ENCODE measurements at regions not wholly inside any gene's neighbourhood (a gene's known extent, or its start where the extent isn't known, plus 50 kb on each side); places are given as distances from the start of the nearest gene placed in this dataset.

DNA sequence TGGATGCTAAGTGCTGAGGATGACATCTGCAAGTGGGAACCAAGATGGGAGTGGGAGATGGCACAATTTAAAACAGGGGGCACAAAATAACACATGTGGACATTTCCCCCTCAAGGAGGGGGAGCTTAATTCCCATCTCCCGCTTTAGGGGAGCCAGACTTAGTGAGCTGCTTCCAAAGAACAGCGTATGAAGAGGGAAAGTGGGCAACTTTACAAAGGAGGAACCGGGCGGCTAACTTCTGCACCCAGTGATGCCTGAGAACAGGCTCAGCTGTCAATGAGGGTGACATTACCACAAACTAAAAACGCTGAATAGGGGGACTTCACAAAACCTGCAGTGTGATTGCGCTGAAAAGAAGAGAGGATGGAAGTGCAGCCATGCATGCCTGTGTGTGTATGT, 95.5 kb upstream of the NXT1 start:
- no peak overlapping the region for H3K27ac ChIP-seq
- no peaks in the 10 kb centered on the region for H3K4me1 ChIP-seq (replicated peaks)
- H3K27me3 ChIP-seq (replicated peaks; ENCODE audit: insufficient read depth): peaks cover 2% of the 10 kb centered on the region
- TF ChIP-seq POLR2A (IDR thresholded peaks at IDR 0.05): no peak
- TF ChIP-seq POLR2AphosphoS5 (IDR thresholded peaks at IDR 0.05): no peak
- TF ChIP-seq, protein P1, sequence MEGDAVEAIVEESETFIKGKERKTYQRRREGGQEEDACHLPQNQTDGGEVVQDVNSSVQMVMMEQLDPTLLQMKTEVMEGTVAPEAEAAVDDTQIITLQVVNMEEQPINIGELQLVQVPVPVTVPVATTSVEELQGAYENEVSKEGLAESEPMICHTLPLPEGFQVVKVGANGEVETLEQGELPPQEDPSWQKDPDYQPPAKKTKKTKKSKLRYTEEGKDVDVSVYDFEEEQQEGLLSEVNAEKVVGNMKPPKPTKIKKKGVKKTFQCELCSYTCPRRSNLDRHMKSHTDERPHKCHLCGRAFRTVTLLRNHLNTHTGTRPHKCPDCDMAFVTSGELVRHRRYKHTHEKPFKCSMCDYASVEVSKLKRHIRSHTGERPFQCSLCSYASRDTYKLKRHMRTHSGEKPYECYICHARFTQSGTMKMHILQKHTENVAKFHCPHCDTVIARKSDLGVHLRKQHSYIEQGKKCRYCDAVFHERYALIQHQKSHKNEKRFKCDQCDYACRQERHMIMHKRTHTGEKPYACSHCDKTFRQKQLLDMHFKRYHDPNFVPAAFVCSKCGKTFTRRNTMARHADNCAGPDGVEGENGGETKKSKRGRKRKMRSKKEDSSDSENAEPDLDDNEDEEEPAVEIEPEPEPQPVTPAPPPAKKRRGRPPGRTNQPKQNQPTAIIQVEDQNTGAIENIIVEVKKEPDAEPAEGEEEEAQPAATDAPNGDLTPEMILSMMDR (IDR thresholded peaks at IDR 0.05): no peak
- H3K36me3 ChIP-seq: no peaks in the 10 kb centered on the region
- no peaks in the 10 kb centered on the region for H3K9me3 ChIP-seq
- WGBS: 75% methylated on average over 6 of the region's 6 CpGs
- DNase-seq (ENCODE audit: low spot score): no peak
- no peak overlapping the region for H3K4me3 ChIP-seq
- intact Hi-C loops (cut with DNase I): no loop called here

DNA sequence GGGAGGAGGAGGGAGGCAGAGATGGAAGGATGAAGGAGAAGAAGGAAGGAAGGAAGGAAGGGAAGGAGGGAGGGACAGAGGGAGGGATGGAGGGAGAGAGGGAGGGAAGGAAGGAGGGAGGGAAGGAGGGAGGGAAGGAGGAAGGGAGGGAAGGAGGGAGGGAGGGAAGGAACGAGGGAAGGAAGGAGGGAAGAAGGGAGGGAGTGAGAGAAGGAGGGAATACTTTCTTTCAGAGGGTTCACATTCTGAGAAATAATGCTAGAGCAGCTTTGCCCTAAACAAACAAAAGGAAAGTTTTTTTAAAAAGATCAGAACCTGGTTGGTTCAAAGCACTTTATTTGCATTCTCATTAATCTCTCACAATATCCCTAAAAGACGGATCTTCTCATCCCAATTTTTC, 96.1 kb upstream of the NXT1 start:
- no peaks in the 10 kb centered on the region for H3K9me3 ChIP-seq
- DNase-seq (ENCODE audit: low spot score): no peak
- H3K4me3 ChIP-seq: no peak overlapping the region
- intact Hi-C loops (cut with DNase I): no loop called here
- peaks cover 2% of the 10 kb centered on the region for H3K27me3 ChIP-seq (replicated peaks; ENCODE audit: insufficient read depth)
- 46% methylated on average over 2 of the region's 2 CpGs for WGBS
- H3K27ac ChIP-seq: no peak overlapping the region
- H3K4me1 ChIP-seq (replicated peaks): no peaks in the 10 kb centered on the region
- H3K36me3 ChIP-seq: no peaks in the 10 kb centered on the region
- TF ChIP-seq, protein P1 (IDR thresholded peaks at IDR 0.05): no peak

DNA sequence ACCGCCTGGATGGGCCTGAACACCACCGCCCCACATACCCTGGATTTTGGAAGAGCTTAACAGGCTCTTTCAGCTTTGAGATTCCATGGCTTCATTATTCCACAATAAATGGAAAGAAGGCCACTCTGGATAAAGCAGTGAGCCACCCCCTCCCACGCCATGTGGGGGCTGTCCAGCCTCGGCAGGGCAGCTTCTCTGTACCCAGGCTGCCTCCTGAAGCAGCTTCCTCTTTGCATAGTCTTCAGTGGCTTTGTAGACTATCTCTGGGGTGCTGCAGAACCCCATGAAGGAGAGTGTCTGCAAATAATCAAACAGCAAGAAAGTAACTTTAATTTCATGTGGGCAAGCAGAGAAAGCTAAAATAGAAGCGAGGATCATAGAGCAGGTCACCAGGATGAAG, 96.6 kb upstream of the NXT1 start:
- no peak for DNase-seq (ENCODE audit: low spot score)
- Histone ChIP-seq H3K27me3 (replicated peaks; ENCODE audit: insufficient read depth) (peaks cover 2% of the 10 kb centered on the region), H3K9me3 (no peaks in the 10 kb centered on the region), H3K4me1 (replicated peaks) (no peaks in the 10 kb centered on the region), H3K4me3 (no peak overlapping the region), H3K36me3 (no peaks in the 10 kb centered on the region), H3K27ac (no peak overlapping the region)
- 71% methylated on average over 5 of the region's 5 CpGs for WGBS
- intact Hi-C loops (cut with DNase I): no loop called here
- TF ChIP-seq POLR2A (IDR thresholded peaks at IDR 0.05): no peak
- TF ChIP-seq, protein P1 (IDR thresholded peaks at IDR 0.05): no peak
- no peak for TF ChIP-seq POLR2AphosphoS5 (IDR thresholded peaks at IDR 0.05)

DNA sequence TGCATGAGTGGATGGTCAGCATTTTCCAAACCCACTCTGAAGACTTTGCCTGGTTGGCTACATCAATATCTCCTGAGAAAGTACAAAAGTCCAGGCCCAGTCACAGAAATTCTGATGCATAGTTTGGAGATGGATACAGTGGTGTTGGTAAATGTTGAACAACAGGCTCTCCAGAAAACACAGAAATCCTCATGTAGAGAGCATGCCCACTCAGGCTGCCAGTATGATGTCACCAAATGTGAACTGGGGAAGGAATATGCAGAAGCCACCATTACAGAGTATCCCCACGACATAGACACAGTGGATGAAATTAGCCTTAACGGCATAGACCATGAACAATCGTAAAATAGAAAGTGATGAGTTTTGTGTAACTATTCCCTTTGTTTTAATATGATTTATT, 97.1 kb upstream of the NXT1 start:
- Histone ChIP-seq H3K27ac (no peak overlapping the region), H3K9me3 (no peaks in the 10 kb centered on the region), H3K27me3 (replicated peaks; ENCODE audit: insufficient read depth) (peaks cover 2% of the 10 kb centered on the region), H3K36me3 (no peaks in the 10 kb centered on the region), H3K4me3 (no peak overlapping the region), H3K4me1 (replicated peaks) (no peaks in the 10 kb centered on the region)
- 78% methylated on average over 3 of the region's 3 CpGs for WGBS
- DNase-seq (ENCODE audit: low spot score): no peak
- intact Hi-C loops (cut with DNase I): no loop called here
- TF ChIP-seq POLR2AphosphoS5 (IDR thresholded peaks at IDR 0.05) (no peak), POLR2A (IDR thresholded peaks at IDR 0.05) (no peak)
- TF ChIP-seq, protein P1 (IDR thresholded peaks at IDR 0.05): no peak

DNA sequence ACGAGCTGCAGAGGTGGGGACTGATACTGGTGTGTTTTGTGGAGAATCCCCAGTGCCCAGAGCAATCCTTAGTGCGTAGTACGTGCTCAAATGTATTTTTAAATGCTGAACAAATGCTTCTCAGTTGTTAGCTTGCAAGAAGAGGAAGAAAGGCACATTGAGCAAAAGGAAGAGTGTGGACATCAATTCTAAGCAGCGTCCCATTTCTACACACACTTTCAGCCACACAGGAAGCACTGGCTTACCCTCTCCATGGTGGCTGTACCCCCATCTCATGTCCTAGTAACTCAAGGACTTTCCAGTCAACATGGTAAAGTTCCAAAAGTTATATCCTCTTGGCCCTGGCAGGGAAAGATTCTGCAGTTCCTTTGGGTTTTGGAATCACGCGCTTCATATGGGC, 98.8 kb upstream of the NXT1 start:
- H3K27me3 ChIP-seq (replicated peaks; ENCODE audit: insufficient read depth): peaks cover 2% of the 10 kb centered on the region
- intact Hi-C loops (cut with DNase I): no loop called here
- 89% methylated on average over 6 of the region's 6 CpGs for WGBS
- H3K9me3 ChIP-seq: no peaks in the 10 kb centered on the region
- no peak for DNase-seq (ENCODE audit: low spot score)
- H3K27ac ChIP-seq: no peak overlapping the region
- H3K4me3 ChIP-seq: no peak overlapping the region
- TF ChIP-seq, protein P1 (IDR thresholded peaks at IDR 0.05): no peak
- no peak for TF ChIP-seq POLR2A (IDR thresholded peaks at IDR 0.05)
- TF ChIP-seq POLR2AphosphoS5 (IDR thresholded peaks at IDR 0.05): no peak
- H3K36me3 ChIP-seq: no peaks in the 10 kb centered on the region
- no peaks in the 10 kb centered on the region for H3K4me1 ChIP-seq (replicated peaks)
